H9 (cell line): ENCODE measurements at regions not wholly inside any gene's neighbourhood (a gene's known extent, or its start where the extent isn't known, plus 50 kb on each side); places are given as distances from the start of the nearest gene placed in this dataset.

ENCODE experiments used
- DNase-seq: peaks from one replicate; pipeline ENCODE4 v3.0.0-alpha.2; 2017
- H2AFZ ChIP-seq: one replicate; pipeline ENCODE4 v1.6.1; 2013; ENCODE audit warnings: mild to moderate bottlenecking, low read length, control low read depth, moderate library complexity
- H2AK5ac ChIP-seq: 2 replicates; pipeline ENCODE4 v1.6.1; 2013; ENCODE audit warnings: low read length, control low read depth, mixed read lengths; ENCODE audit not compliant: insufficient read length
- H2BK120ac ChIP-seq: one replicate; pipeline ENCODE4 v1.6.1; 2013; ENCODE audit warnings: low read depth, mild to moderate bottlenecking, low read length, control low read depth, inconsistent platforms; ENCODE audit not compliant: poor library complexity, severe bottlenecking
- H2BK12ac ChIP-seq: 2 replicates; pipeline ENCODE4 v1.6.1; 2013; ENCODE audit warnings: low read length, control low read depth, mixed read lengths, low read depth; ENCODE audit not compliant: insufficient read length
- H2BK15ac ChIP-seq: 2 replicates; pipeline ENCODE4 v1.6.1; 2013; ENCODE audit warnings: low read depth, low read length, control low read depth
- H2BK20ac ChIP-seq: one replicate; pipeline ENCODE4 v1.6.1; 2013; ENCODE audit warnings: low read depth, mild to moderate bottlenecking, low read length, control low read depth, inconsistent platforms; ENCODE audit not compliant: poor library complexity, severe bottlenecking
- H2BK5ac ChIP-seq: 2 replicates; pipeline ENCODE4 v1.6.1; 2013; ENCODE audit warnings: low read length, control low read depth, mixed read lengths; ENCODE audit not compliant: insufficient read length
- H3K14ac ChIP-seq: 2 replicates; pipeline ENCODE4 v1.6.1; 2013; ENCODE audit warnings: low read length, control low read depth; ENCODE audit not compliant: insufficient read depth
- H3K18ac ChIP-seq: 2 replicates; pipeline ENCODE4 v1.6.1; 2013; ENCODE audit warnings: low read depth, mild to moderate bottlenecking, mixed read lengths, low read length, control low read depth; ENCODE audit not compliant: insufficient read length
- H3K23ac ChIP-seq: 2 replicates; pipeline ENCODE4 v1.6.1; 2013; ENCODE audit warnings: low read length, control low read depth, mixed read lengths, low read depth; ENCODE audit not compliant: insufficient read length
- H3K23me2 ChIP-seq: 2 replicates; pipeline ENCODE4 v1.6.1; 2013; ENCODE audit warnings: low read depth, mild to moderate bottlenecking, mixed read lengths, low read length, control low read depth; ENCODE audit not compliant: insufficient read length, poor library complexity, severe bottlenecking
- H3K27ac ChIP-seq: 2 replicates; pipeline ENCODE4 v1.5.1; 2013; ENCODE audit warnings: low read length, control low read depth, mixed read lengths, low read depth; ENCODE audit not compliant: insufficient read length
- H3K27me3 ChIP-seq: 2 replicates; pipeline ENCODE4 v1.6.1; 2013; ENCODE audit warnings: low read length, control low read depth, inconsistent platforms; ENCODE audit not compliant: insufficient read depth
- H3K4ac ChIP-seq: 2 replicates; pipeline ENCODE4 v1.6.1; 2013; ENCODE audit warnings: low read depth, mild to moderate bottlenecking, control low read depth, inconsistent platforms, low read length, moderate library complexity
- H3K4me1 ChIP-seq: 2 replicates; pipeline ENCODE4 v1.6.1; 2013; ENCODE audit warnings: low read length, control low read depth, inconsistent platforms; ENCODE audit not compliant: insufficient read depth
- H3K4me2 ChIP-seq: 2 replicates; pipeline ENCODE4 v1.6.1; 2013; ENCODE audit warnings: low read length, control low read depth, mixed read lengths; ENCODE audit not compliant: insufficient read length, insufficient read depth
- H3K56ac ChIP-seq: 2 replicates; pipeline ENCODE4 v1.6.1; 2013; ENCODE audit warnings: low read depth, mild to moderate bottlenecking, mixed read lengths, low read length, control low read depth; ENCODE audit not compliant: insufficient read length
- H3K79me1 ChIP-seq: 2 replicates; pipeline ENCODE4 v1.6.1; 2013; ENCODE audit warnings: low read depth, mild to moderate bottlenecking, moderate library complexity, low read length, control low read depth, inconsistent platforms; ENCODE audit not compliant: insufficient read depth, poor library complexity, severe bottlenecking
- H3K79me2 ChIP-seq: 2 replicates; pipeline ENCODE4 v1.6.1; 2013; ENCODE audit warnings: low read length, control low read depth, inconsistent platforms; ENCODE audit not compliant: insufficient read depth
- H3K9ac ChIP-seq: 2 replicates; pipeline ENCODE4 v1.6.1; 2013; ENCODE audit warnings: low read length, control low read depth, mixed read lengths; ENCODE audit not compliant: insufficient read length; ENCODE audit errors: extremely low read depth
- H3K9me3 ChIP-seq: one replicate; pipeline ENCODE4 v1.6.1; 2013; ENCODE audit warnings: low read depth, low read length, inconsistent platforms; ENCODE audit not compliant: control insufficient read depth
- H3T11ph ChIP-seq: one replicate; pipeline ENCODE4 v1.6.1; 2013; ENCODE audit warnings: mild to moderate bottlenecking, low read length, control low read depth, inconsistent platforms
- H4K20me1 ChIP-seq: one replicate; pipeline ENCODE4 v1.6.1; 2013; ENCODE audit not compliant: control insufficient read depth, insufficient read length, insufficient read depth
- H4K5ac ChIP-seq: 2 replicates; pipeline ENCODE4 v1.6.1; 2013; ENCODE audit warnings: low read depth, mild to moderate bottlenecking, mixed read lengths, low read length, control low read depth; ENCODE audit not compliant: insufficient read length
- H4K8ac ChIP-seq: replicated peaks from 2 replicates; pipeline ENCODE4 v1.6.1; 2013; ENCODE audit warnings: low read length, control low read depth, mixed read lengths, low read depth; ENCODE audit not compliant: insufficient read length
- H4K91ac ChIP-seq: 2 replicates; pipeline ENCODE4 v1.6.1; 2013; ENCODE audit warnings: low read depth, mild to moderate bottlenecking, moderate library complexity, mixed read lengths, low read length, control low read depth; ENCODE audit not compliant: insufficient read length
- H3K27ac Mint-ChIP-seq, 3 experiments: 2 replicates in 2 of 3; 3 replicates in 1 of 3; pipeline ENCODE4 v1.8.0; 2020 to 2021; ENCODE audit warnings: mixed read lengths in 3 of 3, mild to moderate bottlenecking in 1 of 3, moderate library complexity in 1 of 3
- H3K27me3 Mint-ChIP-seq: 2 replicates; pipeline ENCODE4 v1.8.0; 2021; ENCODE audit warnings: low read depth, mild to moderate bottlenecking, moderate library complexity, mixed read lengths
- H3K36me3 Mint-ChIP-seq, 3 experiments: 2 replicates in 2 of 3; 3 replicates in 1 of 3; pipeline ENCODE4 v1.8.0; 2020 to 2021; ENCODE audit warnings: low read depth in 3 of 3, mixed read lengths in 3 of 3; ENCODE audit not compliant: insufficient read depth in 1 of 3
- H3K4me1 Mint-ChIP-seq, 2 experiments: 2 replicates each; pipeline ENCODE4 v1.8.0; 2020; ENCODE audit warnings: mixed read lengths in 2 of 2
- H3K4me3 Mint-ChIP-seq, 2 experiments: 2 replicates in 1 of 2; 3 replicates in 1 of 2; pipeline ENCODE4 v1.8.0; 2020 to 2021; ENCODE audit warnings: mild to moderate bottlenecking in 2 of 2, mixed read lengths in 2 of 2, moderate library complexity in 1 of 2
- H3K9me3 Mint-ChIP-seq, 2 experiments: 2 replicates in 1 of 2; 3 replicates in 1 of 2; pipeline ENCODE4 v1.8.0; 2020; ENCODE audit warnings: mild to moderate bottlenecking in 2 of 2, mixed read lengths in 2 of 2, moderate library complexity in 1 of 2
- CTCF ChIP-seq: fragments of 200-600 bp; sonication (generic); conservative IDR thresholded peaks from 3 replicates; pipeline ENCODE4 v1.8.0; 2021; ENCODE audit warnings: antibody characterized with exemption, mild to moderate bottlenecking
- WGBS: extraction: QIAGEN DNeasy Blood & Tissue Kit; methylation state at CpG from one replicate; pipeline ENCODE4 v1.1.7; 2013; ENCODE audit warnings: missing lambda C conversion rate, low lambda C conversion rate, mixed read lengths; ENCODE audit not compliant: insufficient read length; ENCODE audit errors: extremely low coverage; 5-methylcytosine and 5-hydroxymethylcytosine counted together

- no peak overlapping the region for H2BK15ac ChIP-seq
- H2BK20ac ChIP-seq, result no peak overlapping the region
- no peaks in the 10 kb centered on the region for H3K36me3 Mint-ChIP-seq
- H3K4me3 Mint-ChIP-seq, result no peak overlapping the region
- no peak overlapping the region for H3T11ph ChIP-seq
- WGBS, result no CpG with 5 or more reads among the region's 2 CpGs
- DNase-seq, result no peak
- no peak overlapping the region for H2AFZ ChIP-seq
- no peak overlapping the region for H3K9ac ChIP-seq
- no peak overlapping the region for H4K5ac ChIP-seq
- H3K18ac ChIP-seq, result no peak overlapping the region
- H3K56ac ChIP-seq, result no peak overlapping the region
- H3K27ac Mint-ChIP-seq, result no peak overlapping the region
- H3K14ac ChIP-seq, result no peak overlapping the region
- H3K9me3 ChIP-seq, result no peaks in the 10 kb centered on the region
- no peaks in the 10 kb centered on the region for H3K9me3 Mint-ChIP-seq
- no peaks in the 10 kb centered on the region for H3K4me1 Mint-ChIP-seq
- no peak overlapping the region for H3K4ac ChIP-seq
- no peak overlapping the region for H2BK120ac ChIP-seq
- H3K4me1 ChIP-seq, result no peaks in the 10 kb centered on the region
- no peak overlapping the region for H3K4me2 ChIP-seq
- no peaks in the 10 kb centered on the region for H3K27me3 ChIP-seq
- no peak overlapping the region for H4K8ac ChIP-seq
- TF ChIP-seq CTCF, result no peak
- H2AK5ac ChIP-seq, result no peak overlapping the region
- no peaks in the 10 kb centered on the region for H4K20me1 ChIP-seq
- H3K79me1 ChIP-seq, result no peaks in the 10 kb centered on the region
- H2BK12ac ChIP-seq, result no peak overlapping the region
- H4K91ac ChIP-seq, result no peak overlapping the region
- no peaks in the 10 kb centered on the region for H3K27me3 Mint-ChIP-seq
- H2BK5ac ChIP-seq, result no peak overlapping the region
- no peaks in the 10 kb centered on the region for H3K23me2 ChIP-seq
- no peak overlapping the region for H3K23ac ChIP-seq
- H3K27ac ChIP-seq, result no peak overlapping the region
- no peaks in the 10 kb centered on the region for H3K79me2 ChIP-seq
These were observed 50.2 kb upstream of the FLRT2 start for GRCh38 chr14:85479771-85480170.
